ENCODE measurements at regions not wholly inside any gene's neighbourhood (a gene's known extent, or its start where the extent isn't known, plus 50 kb on each side); places are given as distances from the start of the nearest gene placed in this dataset.

GRCh38 chr4:13260513-13260912, 223.6 kb downstream of the RAB28 start:
- TF ChIP-seq YY1 (IDR thresholded peaks at IDR 0.05; ENCODE audit: insufficient read depth, insufficient read length) (no peak), SUZ12 (IDR thresholded peaks at IDR 0.05; ENCODE audit: extremely low read depth, insufficient read depth, insufficient read length) (no peak), ZNF274 (IDR thresholded peaks at IDR 0.05; ENCODE audit: low read depth, low read length) (no peak)
- Histone ChIP-seq H3K27me3 (ENCODE audit: insufficient read depth, insufficient read length) (no peaks in the 10 kb centered on the region), H3K9ac (ENCODE audit: insufficient read length, low read depth) (no peak overlapping the region), H3K4me3 (ENCODE audit: insufficient read length, low read depth) (no peak overlapping the region), H3K4me1 (ENCODE audit: insufficient read depth, insufficient read length) (peaks cover 2% of the 10 kb centered on the region), H3K9me3 (ENCODE audit: insufficient read depth, low read length) (no peaks in the 10 kb centered on the region), H3K36me3 (ENCODE audit: insufficient read depth, insufficient read length, low read length) (no peaks in the 10 kb centered on the region)
- DNase-seq (ENCODE audit: low read depth, low spot score), result no peak

- Histone ChIP-seq H3K4me1 (ENCODE audit: insufficient read depth, insufficient read length) (no peaks in the 10 kb centered on the region), H3K27me3 (ENCODE audit: insufficient read depth, insufficient read length) (no peaks in the 10 kb centered on the region), H3K36me3 (ENCODE audit: insufficient read depth, insufficient read length, low read length) (no peaks in the 10 kb centered on the region), H3K9ac (ENCODE audit: insufficient read length, low read depth) (no peak overlapping the region), H3K9me3 (ENCODE audit: insufficient read depth, low read length) (peaks cover 24% of the 10 kb centered on the region), H3K4me3 (ENCODE audit: insufficient read length, low read depth) (no peak overlapping the region)
- TF ChIP-seq YY1 (IDR thresholded peaks at IDR 0.05; ENCODE audit: insufficient read depth, insufficient read length) (no peak), SUZ12 (IDR thresholded peaks at IDR 0.05; ENCODE audit: extremely low read depth, insufficient read depth, insufficient read length) (no peak), ZNF274 (IDR thresholded peaks at IDR 0.05; ENCODE audit: low read depth, low read length) (no peak)
- no peak for DNase-seq (ENCODE audit: low read depth, low spot score)
Observed at GRCh38 chr4:13250263-13250662, 233.9 kb downstream of the RAB28 start.

DNA sequence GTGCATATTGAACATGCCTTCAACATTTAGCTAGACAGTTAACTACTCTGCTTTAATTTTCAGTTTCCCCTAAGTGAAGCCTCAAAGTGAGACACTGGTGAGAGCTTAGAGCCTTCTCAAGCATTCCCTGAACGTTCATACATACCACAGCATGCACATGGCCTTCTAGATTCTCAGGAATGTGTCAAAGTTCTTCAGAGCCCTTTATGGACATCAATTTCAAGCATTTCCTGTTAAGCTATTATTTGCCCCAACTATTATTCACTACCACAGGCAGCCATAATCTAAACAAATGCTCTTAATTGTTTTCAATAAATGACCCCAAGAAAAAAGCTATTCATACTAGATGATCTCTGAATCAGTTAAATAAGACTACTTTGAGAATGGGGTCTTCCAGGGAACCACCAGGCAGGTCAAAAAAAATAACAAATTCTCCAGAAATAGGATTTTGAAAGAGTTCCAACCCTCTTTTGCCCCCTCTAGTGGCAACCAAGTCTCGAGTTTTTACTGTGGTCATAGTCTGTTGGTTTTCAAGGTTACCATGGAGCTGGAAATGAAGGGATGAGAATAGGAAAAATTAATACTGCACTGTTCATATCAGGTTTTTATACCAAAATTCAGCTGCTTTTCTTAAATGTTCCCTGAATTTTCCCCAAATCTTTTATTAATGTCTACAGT, 235.4 kb downstream of the RAB28 start:
- H3K9me3 ChIP-seq (ENCODE audit: insufficient read depth, low read length), result peaks cover 24% of the 10 kb centered on the region
- H3K4me3 ChIP-seq (ENCODE audit: insufficient read length, low read depth), result no peak overlapping the region
- no peak for DNase-seq (ENCODE audit: low read depth, low spot score)
- H3K4me1 ChIP-seq (ENCODE audit: insufficient read depth, insufficient read length), result no peaks in the 10 kb centered on the region
- no peaks in the 10 kb centered on the region for H3K27me3 ChIP-seq (ENCODE audit: insufficient read depth, insufficient read length)
- H3K9ac ChIP-seq (ENCODE audit: insufficient read length, low read depth), result no peak overlapping the region
- no peak for TF ChIP-seq YY1 (IDR thresholded peaks at IDR 0.05; ENCODE audit: insufficient read depth, insufficient read length)
- no peak for TF ChIP-seq ZNF274 (IDR thresholded peaks at IDR 0.05; ENCODE audit: low read depth, low read length)
- TF ChIP-seq SUZ12 (IDR thresholded peaks at IDR 0.05; ENCODE audit: extremely low read depth, insufficient read depth, insufficient read length), result no peak
- no peaks in the 10 kb centered on the region for H3K36me3 ChIP-seq (ENCODE audit: insufficient read depth, insufficient read length, low read length)

- peaks cover 24% of the 10 kb centered on the region for H3K9me3 ChIP-seq (ENCODE audit: insufficient read depth, low read length)
- no peak for DNase-seq (ENCODE audit: low read depth, low spot score)
- no peaks in the 10 kb centered on the region for H3K36me3 ChIP-seq (ENCODE audit: insufficient read depth, insufficient read length, low read length)
- H3K27me3 ChIP-seq (ENCODE audit: insufficient read depth, insufficient read length), result no peaks in the 10 kb centered on the region
- H3K9ac ChIP-seq (ENCODE audit: insufficient read length, low read depth), result no peak overlapping the region
- TF ChIP-seq ZNF274 (IDR thresholded peaks at IDR 0.05; ENCODE audit: low read depth, low read length) (no peak), SUZ12 (IDR thresholded peaks at IDR 0.05; ENCODE audit: extremely low read depth, insufficient read depth, insufficient read length) (no peak), YY1 (IDR thresholded peaks at IDR 0.05; ENCODE audit: insufficient read depth, insufficient read length) (no peak)
- no peak overlapping the region for H3K4me3 ChIP-seq (ENCODE audit: insufficient read length, low read depth)
- no peaks in the 10 kb centered on the region for H3K4me1 ChIP-seq (ENCODE audit: insufficient read depth, insufficient read length)
Observed at GRCh38 chr4:13246107-13246506, 238.0 kb downstream of the RAB28 start.

- DNase-seq (ENCODE audit: low read depth, low spot score), result no peak
- Histone ChIP-seq H3K9ac (ENCODE audit: insufficient read length, low read depth) (no peak overlapping the region), H3K27me3 (ENCODE audit: insufficient read depth, insufficient read length) (no peaks in the 10 kb centered on the region), H3K36me3 (ENCODE audit: insufficient read depth, insufficient read length, low read length) (no peaks in the 10 kb centered on the region), H3K4me3 (ENCODE audit: insufficient read length, low read depth) (no peak overlapping the region), H3K9me3 (ENCODE audit: insufficient read depth, low read length) (peaks cover 24% of the 10 kb centered on the region), H3K4me1 (ENCODE audit: insufficient read depth, insufficient read length) (no peaks in the 10 kb centered on the region)
- no peak for TF ChIP-seq YY1 (IDR thresholded peaks at IDR 0.05; ENCODE audit: insufficient read depth, insufficient read length)
Observed at GRCh38 chr4:13244444-13244843, 239.7 kb downstream of the RAB28 start.

DNA sequence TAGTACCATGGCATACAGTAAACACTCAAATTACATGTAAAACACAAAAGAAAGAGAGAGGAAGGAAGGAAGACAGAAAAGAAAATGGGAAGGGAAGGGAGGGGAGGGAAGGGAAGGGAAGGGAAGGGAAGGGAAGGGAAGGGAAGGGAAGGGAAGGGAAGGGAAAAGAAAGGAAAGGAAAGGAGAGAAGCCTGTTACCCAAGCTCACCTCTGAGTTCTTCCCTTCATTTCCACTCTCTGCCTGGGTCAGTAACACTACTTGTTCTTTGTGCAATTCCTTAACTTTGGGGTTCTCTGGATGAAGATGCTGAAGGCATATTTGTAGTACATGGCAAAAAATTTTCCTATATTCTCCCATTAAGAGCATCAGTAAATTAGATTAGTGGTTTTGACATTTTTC, 241.0 kb downstream of the RAB28 start:
- no peak for TF ChIP-seq SUZ12 (IDR thresholded peaks at IDR 0.05; ENCODE audit: extremely low read depth, insufficient read depth, insufficient read length)
- TF ChIP-seq YY1 (IDR thresholded peaks at IDR 0.05; ENCODE audit: insufficient read depth, insufficient read length), result no peak
- TF ChIP-seq ZNF274 (IDR thresholded peaks at IDR 0.05; ENCODE audit: low read depth, low read length), result no peak
- Histone ChIP-seq H3K9me3 (ENCODE audit: insufficient read depth, low read length) (peaks cover 20% of the 10 kb centered on the region), H3K9ac (ENCODE audit: insufficient read length, low read depth) (no peak overlapping the region), H3K4me1 (ENCODE audit: insufficient read depth, insufficient read length) (no peaks in the 10 kb centered on the region), H3K27me3 (ENCODE audit: insufficient read depth, insufficient read length) (no peaks in the 10 kb centered on the region), H3K36me3 (ENCODE audit: insufficient read depth, insufficient read length, low read length) (no peaks in the 10 kb centered on the region), H3K4me3 (ENCODE audit: insufficient read length, low read depth) (no peak overlapping the region)
- DNase-seq (ENCODE audit: low read depth, low spot score), result no peak

- H3K36me3 ChIP-seq (ENCODE audit: insufficient read depth, insufficient read length, low read length), result no peaks in the 10 kb centered on the region
- H3K27me3 ChIP-seq (ENCODE audit: insufficient read depth, insufficient read length), result no peaks in the 10 kb centered on the region
- H3K4me3 ChIP-seq (ENCODE audit: insufficient read length, low read depth), result no peak overlapping the region
- no peaks in the 10 kb centered on the region for H3K4me1 ChIP-seq (ENCODE audit: insufficient read depth, insufficient read length)
- no peaks in the 10 kb centered on the region; the same call in 1 of the 2 replicates for H3K9me3 ChIP-seq (ENCODE audit: insufficient read depth, low read length)
- TF ChIP-seq YY1 (IDR thresholded peaks at IDR 0.05; ENCODE audit: insufficient read depth, insufficient read length), result no peak
- TF ChIP-seq ZNF274 (IDR thresholded peaks at IDR 0.05; ENCODE audit: low read depth, low read length), result no peak
- TF ChIP-seq SUZ12 (IDR thresholded peaks at IDR 0.05; ENCODE audit: extremely low read depth, insufficient read depth, insufficient read length), result no peak
- DNase-seq (ENCODE audit: low read depth, low spot score), result no peak
- H3K9ac ChIP-seq (ENCODE audit: insufficient read length, low read depth), result no peak overlapping the region
Observed at GRCh38 chr4:13240066-13240465, 244.1 kb downstream of the RAB28 start.

All from NT2/D1 (cell line).